CD4-positive, alpha-beta T cell (primary cell): ENCODE measurements at regions not wholly inside any gene's neighbourhood (a gene's known extent, or its start where the extent isn't known, plus 50 kb on each side); places are given as distances from the start of the nearest gene placed in this dataset.

Source experiments
- ATAC-seq: fragments of 200-7000 bp; cut with Tn5 transposase; one replicate; pipeline ENCODE4 v1.10.0; 2022; ENCODE audit warnings: mild to moderate bottlenecking; ENCODE audit not compliant: poor library complexity
- CTCF ChIA-PET: fragments of 350-600 bp; sonication (Branson Sonifier 250); formaldehyde crosslinking; loops from one replicate; lab custom pipeline; 2021; ENCODE audit warnings: antibody characterized with exemption, inconsistent platforms; lab: Charles Lee
- POLR2A ChIA-PET: fragments of 350-600 bp; sonication (Branson Sonifier 250); formaldehyde crosslinking; loops from one replicate; lab custom pipeline; 2021; ENCODE audit warnings: antibody characterized with exemption, inconsistent platforms; lab: Charles Lee
- DNase-seq, 14 experiments: peaks; one replicate each; pipeline ENCODE4 v3.0.0-alpha.2; 2013 to 2020; ENCODE audit warnings: mixed read lengths in 2 of 14
- H3K27ac ChIP-seq, 2 donors: one replicate each; pipeline versions ENCODE4 v1.5.1 to v1.7.0; 2013; ENCODE audit warnings: low read length in 2 of 2, low read depth in 1 of 2, mild to moderate bottlenecking in 1 of 2
- H3K27me3 ChIP-seq, 2 experiments: 1 replicate in 1 of 2; 2 replicates in 1 of 2; pipeline versions ENCODE4 v1.6.1 to v1.7.0; 2013; ENCODE audit warnings: low read length in 2 of 2, control low read depth in 1 of 2, mild to moderate bottlenecking in 1 of 2, moderate library complexity in 1 of 2; ENCODE audit not compliant: insufficient read depth in 2 of 2, control insufficient read depth in 1 of 2
- H3K36me3 ChIP-seq: one replicate; pipeline ENCODE4 v1.6.1; 2013; ENCODE audit warnings: low read length, control low read depth; ENCODE audit not compliant: insufficient read depth
- H3K4me1 ChIP-seq: one replicate; pipeline ENCODE4 v1.6.1; 2013; ENCODE audit warnings: low read length, control low read depth; ENCODE audit not compliant: insufficient read depth
- H3K4me3 ChIP-seq: one replicate; pipeline ENCODE4 v1.5.1; 2013; ENCODE audit warnings: mild to moderate bottlenecking, low read length, moderate library complexity
- H3K9me3 ChIP-seq, 2 experiments: 1 replicate in 1 of 2; 2 replicates in 1 of 2; pipeline versions ENCODE4 v1.6.1 to v1.7.0; 2013; ENCODE audit warnings: low read length in 2 of 2, mild to moderate bottlenecking in 2 of 2, control low read depth in 1 of 2, moderate library complexity in 1 of 2; ENCODE audit not compliant: control insufficient read depth in 1 of 2, insufficient read depth in 1 of 2
- H3K27ac Mint-ChIP-seq: one replicate; pipeline ENCODE4 v1.8.0; 2020; ENCODE audit warnings: mixed read lengths
- H3K27me3 Mint-ChIP-seq: one replicate; pipeline ENCODE4 v1.8.0; 2021; ENCODE audit warnings: mixed read lengths
- H3K36me3 Mint-ChIP-seq: one replicate; pipeline ENCODE4 v1.8.0; 2021; ENCODE audit warnings: low read depth, mixed read lengths
- H3K4me1 Mint-ChIP-seq: one replicate; pipeline ENCODE4 v1.8.0; 2021; ENCODE audit warnings: low read depth, mixed read lengths
- H3K4me3 Mint-ChIP-seq: one replicate; pipeline ENCODE4 v1.8.0; 2020; ENCODE audit warnings: mild to moderate bottlenecking, mixed read lengths
- H3K9me3 Mint-ChIP-seq: one replicate; pipeline ENCODE4 v1.8.0; 2020; ENCODE audit warnings: mixed read lengths
- CTCF ChIP-seq: fragments of 200-600 bp; IDR thresholded peaks from one replicate; pipeline ENCODE4 v1.8.0; 2022; ENCODE audit warnings: antibody characterized with exemption, mild to moderate bottlenecking
- intact Hi-C, 2 experiments: fragments of 100-400 bp; cut with DNase I in 1 of 2; cut with micrococcal nuclease in 1 of 2; formaldehyde crosslinking; loops; one replicate each; pipeline versions ENCODE4 v1.15.1 to v1.9.0; 2023 to 2025; cut with DNase I, micrococcal nuclease

DNA sequence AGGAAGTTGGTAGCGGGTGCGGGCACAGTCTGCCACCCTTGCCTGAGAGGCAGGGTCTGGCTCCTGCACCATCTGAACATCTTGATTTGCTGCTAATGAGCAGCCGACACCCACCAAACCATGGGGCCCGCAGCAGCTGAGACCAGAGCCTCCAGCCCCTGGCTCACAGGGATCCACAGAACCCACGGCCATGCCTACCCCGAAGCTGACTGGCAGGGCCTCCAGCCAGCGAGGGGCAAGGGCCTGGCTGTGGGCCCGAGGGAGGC, 171.5 kb upstream of the NTM start:
- Mint-ChIP-seq H3K27me3 (no peaks in the 10 kb centered on the region), H3K9me3 (peaks cover 3% of the 10 kb centered on the region), H3K27ac (no peak overlapping the region), H3K4me3 (no peak overlapping the region), H3K4me1 (no peaks in the 10 kb centered on the region), H3K36me3 (no peaks in the 10 kb centered on the region)
- ChIA-PET CTCF (no interaction called here), POLR2A (no interaction called here)
- H3K36me3 ChIP-seq, result no peaks in the 10 kb centered on the region
- no peaks in the 10 kb centered on the region for H3K27me3 ChIP-seq
- H3K4me1 ChIP-seq, result no peaks in the 10 kb centered on the region
- H3K9me3 ChIP-seq, result peaks cover 0 to 18% of the 10 kb centered on the region in 2 experiments
- no peak overlapping the region for H3K27ac ChIP-seq
- intact Hi-C loops, result no loop called here
- H3K4me3 ChIP-seq, result no peak overlapping the region
- no peak for DNase-seq
- no peak for ATAC-seq
- TF ChIP-seq CTCF, result no peak

- Histone ChIP-seq H3K27me3 (no peaks in the 10 kb centered on the region), H3K27ac (no peak overlapping the region), H3K36me3 (no peaks in the 10 kb centered on the region), H3K4me1 (no peaks in the 10 kb centered on the region), H3K9me3 (peaks cover 0 to 21% of the 10 kb centered on the region in 2 experiments), H3K4me3 (no peak overlapping the region)
- peaks cover 3% of the 10 kb centered on the region for H3K9me3 Mint-ChIP-seq
- ChIA-PET POLR2A (no interaction called here), CTCF (no interaction called here)
- no peaks in the 10 kb centered on the region for H3K36me3 Mint-ChIP-seq
- no peak for DNase-seq
- TF ChIP-seq CTCF, result no peak
- no peaks in the 10 kb centered on the region for H3K27me3 Mint-ChIP-seq
- intact Hi-C loops, result no loop called here
- ATAC-seq, result no peak
- no peak overlapping the region for H3K27ac Mint-ChIP-seq
- no peak overlapping the region for H3K4me3 Mint-ChIP-seq
- H3K4me1 Mint-ChIP-seq, result no peaks in the 10 kb centered on the region
Observed at GRCh38 chr11:131201674-131202073, 168.7 kb upstream of the NTM start.

- no peak overlapping the region for H3K27ac ChIP-seq
- Mint-ChIP-seq H3K27me3 (peaks cover 6% of the 10 kb centered on the region), H3K9me3 (peaks cover 3% of the 10 kb centered on the region), H3K4me3 (no peak overlapping the region), H3K4me1 (no peaks in the 10 kb centered on the region), H3K27ac (no peak overlapping the region), H3K36me3 (no peaks in the 10 kb centered on the region)
- no peak overlapping the region for H3K4me3 ChIP-seq
- no peak for TF ChIP-seq CTCF
- ChIA-PET POLR2A (no interaction called here), CTCF (no interaction called here)
- ATAC-seq (no peak), DNase-seq (no peak)
- H3K36me3 ChIP-seq, result no peaks in the 10 kb centered on the region
- intact Hi-C loops, result no loop called here
- peaks cover 0 to 21% of the 10 kb centered on the region in 2 experiments for H3K9me3 ChIP-seq
- H3K27me3 ChIP-seq, result no peaks in the 10 kb centered on the region
- H3K4me1 ChIP-seq, result no peaks in the 10 kb centered on the region
Observed at GRCh38 chr11:131203040-131203439, 167.4 kb upstream of the NTM start.
